ENCODE measurements at regions not wholly inside any gene's neighbourhood (a gene's known extent, or its start where the extent isn't known, plus 50 kb on each side); places are given as distances from the start of the nearest gene placed in this dataset.

DNA sequence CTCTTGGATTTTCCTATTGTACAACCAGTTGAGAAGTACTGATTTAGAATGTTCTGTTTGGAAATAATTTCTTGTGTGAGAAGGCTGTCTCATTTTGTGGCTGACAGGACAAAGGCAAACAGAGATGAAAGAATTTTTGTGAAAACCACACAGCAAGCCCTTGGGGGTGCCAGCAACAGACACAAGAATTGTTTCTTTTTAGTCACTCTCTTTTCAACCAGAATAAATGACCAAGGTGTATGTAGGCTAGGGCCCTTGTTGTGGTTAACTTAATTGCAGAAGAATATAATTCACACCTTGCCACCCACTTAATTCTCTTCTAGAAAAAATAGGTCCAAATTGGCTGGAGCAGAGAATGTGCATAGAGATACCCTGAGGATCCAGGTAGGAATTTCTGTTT, 329.4 kb upstream of the TBC1D5 start:
- Histone ChIP-seq H3K4me3 (IDR thresholded peaks at IDR 0.05; ENCODE audit: insufficient read depth, low read depth, low read length) (no peak overlapping the region), H3K4me2 (no peak overlapping the region), H3K27ac (no peak overlapping the region), H3K36me3 (ENCODE audit: insufficient read depth) (no peaks in the 10 kb centered on the region), H3K4me1 (ENCODE audit: low read depth, poor library complexity, severe bottlenecking) (no peaks in the 10 kb centered on the region), H3K27me3 (ENCODE audit: insufficient read depth, low read depth) (no peaks in the 10 kb centered on the region), H3K79me2 (ENCODE audit: insufficient read depth, low read depth) (no peaks in the 10 kb centered on the region), H4K20me1 (ENCODE audit: insufficient read depth) (no peaks in the 10 kb centered on the region), H2AFZ (ENCODE audit: low read depth) (no peak overlapping the region), H3K9ac (no peak overlapping the region)
- TF ChIP-seq, protein P1, sequence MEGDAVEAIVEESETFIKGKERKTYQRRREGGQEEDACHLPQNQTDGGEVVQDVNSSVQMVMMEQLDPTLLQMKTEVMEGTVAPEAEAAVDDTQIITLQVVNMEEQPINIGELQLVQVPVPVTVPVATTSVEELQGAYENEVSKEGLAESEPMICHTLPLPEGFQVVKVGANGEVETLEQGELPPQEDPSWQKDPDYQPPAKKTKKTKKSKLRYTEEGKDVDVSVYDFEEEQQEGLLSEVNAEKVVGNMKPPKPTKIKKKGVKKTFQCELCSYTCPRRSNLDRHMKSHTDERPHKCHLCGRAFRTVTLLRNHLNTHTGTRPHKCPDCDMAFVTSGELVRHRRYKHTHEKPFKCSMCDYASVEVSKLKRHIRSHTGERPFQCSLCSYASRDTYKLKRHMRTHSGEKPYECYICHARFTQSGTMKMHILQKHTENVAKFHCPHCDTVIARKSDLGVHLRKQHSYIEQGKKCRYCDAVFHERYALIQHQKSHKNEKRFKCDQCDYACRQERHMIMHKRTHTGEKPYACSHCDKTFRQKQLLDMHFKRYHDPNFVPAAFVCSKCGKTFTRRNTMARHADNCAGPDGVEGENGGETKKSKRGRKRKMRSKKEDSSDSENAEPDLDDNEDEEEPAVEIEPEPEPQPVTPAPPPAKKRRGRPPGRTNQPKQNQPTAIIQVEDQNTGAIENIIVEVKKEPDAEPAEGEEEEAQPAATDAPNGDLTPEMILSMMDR (conservative IDR thresholded peaks at IDR 0.05; ENCODE audit: low read depth, low read length) = no peak

DNA sequence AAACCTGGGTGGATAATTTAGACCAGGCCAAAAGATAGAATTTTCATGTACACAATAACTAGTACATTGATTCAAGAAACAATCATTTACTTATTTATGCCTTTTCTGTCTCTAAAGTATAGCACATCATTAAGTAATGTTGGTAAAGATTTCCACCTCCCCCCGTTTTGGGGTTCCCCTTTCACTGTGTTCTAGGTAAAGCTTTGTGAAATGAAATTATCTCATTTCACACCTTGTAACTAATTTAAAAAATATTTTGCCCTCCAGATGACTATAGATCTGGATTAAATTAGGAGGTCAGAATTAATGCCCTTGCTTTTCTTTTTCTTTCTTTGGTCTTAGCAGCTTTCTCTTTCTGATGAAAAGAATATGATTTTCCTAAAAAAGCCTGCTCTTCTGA, 328.5 kb upstream of the TBC1D5 start:
- no peaks in the 10 kb centered on the region for H4K20me1 ChIP-seq (ENCODE audit: insufficient read depth)
- no peak overlapping the region for H3K4me3 ChIP-seq (IDR thresholded peaks at IDR 0.05; ENCODE audit: insufficient read depth, low read depth, low read length)
- no peaks in the 10 kb centered on the region for H3K27me3 ChIP-seq (ENCODE audit: insufficient read depth, low read depth)
- H3K27ac ChIP-seq = no peak overlapping the region
- H3K9ac ChIP-seq = no peak overlapping the region
- H3K79me2 ChIP-seq (ENCODE audit: insufficient read depth, low read depth) = no peaks in the 10 kb centered on the region
- TF ChIP-seq, protein P1 (conservative IDR thresholded peaks at IDR 0.05; ENCODE audit: low read depth, low read length) = no peak
- no peak overlapping the region for H2AFZ ChIP-seq (ENCODE audit: low read depth)
- H3K4me1 ChIP-seq (ENCODE audit: low read depth, poor library complexity, severe bottlenecking) = no peaks in the 10 kb centered on the region
- no peak overlapping the region for H3K4me2 ChIP-seq
- no peaks in the 10 kb centered on the region for H3K36me3 ChIP-seq (ENCODE audit: insufficient read depth)

DNA sequence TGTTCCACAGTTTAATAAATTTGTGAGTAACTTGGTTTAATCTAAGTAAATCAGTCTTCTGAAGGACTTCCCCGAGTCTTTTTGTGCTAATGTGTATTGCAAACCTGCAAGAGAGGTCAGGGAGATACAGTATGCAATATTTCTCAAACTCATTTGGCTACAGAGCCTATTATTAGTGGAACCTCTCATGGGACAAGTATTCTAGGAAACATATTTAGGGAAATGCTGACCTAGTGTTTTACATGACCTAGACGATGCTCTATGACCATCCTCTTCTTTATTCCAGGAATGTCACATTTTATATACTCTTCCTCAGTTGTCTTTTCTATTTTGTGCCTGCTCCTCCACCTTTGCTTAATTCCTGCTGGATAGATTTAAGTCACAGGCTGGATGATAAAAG, 327.8 kb upstream of the TBC1D5 start:
- TF ChIP-seq, protein P1 (conservative IDR thresholded peaks at IDR 0.05; ENCODE audit: low read depth, low read length) = no peak
- H3K4me3 ChIP-seq (IDR thresholded peaks at IDR 0.05; ENCODE audit: insufficient read depth, low read depth, low read length) = no peak overlapping the region
- H3K4me2 ChIP-seq = no peak overlapping the region
- H3K27me3 ChIP-seq (ENCODE audit: insufficient read depth, low read depth) = no peaks in the 10 kb centered on the region
- H3K4me1 ChIP-seq (ENCODE audit: low read depth, poor library complexity, severe bottlenecking) = no peaks in the 10 kb centered on the region
- H3K27ac ChIP-seq = no peak overlapping the region
- H4K20me1 ChIP-seq (ENCODE audit: insufficient read depth) = no peaks in the 10 kb centered on the region
- H3K9ac ChIP-seq = no peak overlapping the region
- no peaks in the 10 kb centered on the region for H3K79me2 ChIP-seq (ENCODE audit: insufficient read depth, low read depth)
- no peaks in the 10 kb centered on the region for H3K36me3 ChIP-seq (ENCODE audit: insufficient read depth)
- no peak overlapping the region for H2AFZ ChIP-seq (ENCODE audit: low read depth)

DNA sequence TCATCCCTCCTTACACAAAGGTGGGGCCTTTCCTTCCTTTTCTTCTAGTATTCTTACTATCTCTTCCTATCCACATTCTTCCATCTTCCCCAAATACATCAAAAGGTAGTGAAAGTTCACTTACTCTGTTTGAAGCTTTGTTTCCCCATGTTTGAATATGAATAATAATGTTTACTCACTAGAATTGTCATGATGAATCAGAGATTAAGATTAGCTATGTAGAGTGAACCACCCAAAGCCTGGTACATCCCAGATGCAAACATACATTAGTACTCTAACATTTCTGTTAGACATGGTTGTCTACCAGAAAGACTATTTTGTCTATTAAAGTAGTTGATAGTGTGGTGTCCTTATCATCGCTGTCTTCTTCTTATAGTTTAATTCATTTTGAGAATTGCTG, 327.1 kb upstream of the TBC1D5 start:
- Histone ChIP-seq H3K4me2 (no peak overlapping the region), H3K27me3 (ENCODE audit: insufficient read depth, low read depth) (no peaks in the 10 kb centered on the region), H3K79me2 (ENCODE audit: insufficient read depth, low read depth) (no peaks in the 10 kb centered on the region), H2AFZ (ENCODE audit: low read depth) (no peak overlapping the region), H3K27ac (no peak overlapping the region), H4K20me1 (ENCODE audit: insufficient read depth) (no peaks in the 10 kb centered on the region), H3K4me1 (ENCODE audit: low read depth, poor library complexity, severe bottlenecking) (no peaks in the 10 kb centered on the region), H3K9ac (no peak overlapping the region), H3K36me3 (ENCODE audit: insufficient read depth) (no peaks in the 10 kb centered on the region), H3K4me3 (IDR thresholded peaks at IDR 0.05; ENCODE audit: insufficient read depth, low read depth, low read length) (no peak overlapping the region)
- TF ChIP-seq, protein P1 (conservative IDR thresholded peaks at IDR 0.05; ENCODE audit: low read depth, low read length) = no peak
